Activated naive CD8-positive, alpha-beta T cell (primary cell): ENCODE measurements at regions not wholly inside any gene's neighbourhood (a gene's known extent, or its start where the extent isn't known, plus 50 kb on each side); places are given as distances from the start of the nearest gene placed in this dataset.
"Not testable (repeated sequence)": the region's sequence is repeated elsewhere in the genome, so short reads cannot be mapped to it uniquely, and the experiment has no call there.

Experiments used
- H3K27ac Mint-ChIP-seq: one replicate; pipeline ENCODE4 v1.8.0; 2021; ENCODE audit warnings: mixed read lengths
- H3K27me3 Mint-ChIP-seq: one replicate; pipeline ENCODE4 v1.8.0; 2021; ENCODE audit warnings: mixed read lengths
- H3K36me3 Mint-ChIP-seq: one replicate; pipeline ENCODE4 v1.8.0; 2021; ENCODE audit warnings: mixed read lengths
- H3K4me1 Mint-ChIP-seq: one replicate; pipeline ENCODE4 v1.8.0; 2021; ENCODE audit warnings: low read depth, mixed read lengths
- H3K4me3 Mint-ChIP-seq: one replicate; pipeline ENCODE4 v1.8.0; 2021; ENCODE audit warnings: mild to moderate bottlenecking, mixed read lengths
- H3K9me3 Mint-ChIP-seq: one replicate; pipeline ENCODE4 v1.8.0; 2021; ENCODE audit warnings: low read depth, mixed read lengths

DNA sequence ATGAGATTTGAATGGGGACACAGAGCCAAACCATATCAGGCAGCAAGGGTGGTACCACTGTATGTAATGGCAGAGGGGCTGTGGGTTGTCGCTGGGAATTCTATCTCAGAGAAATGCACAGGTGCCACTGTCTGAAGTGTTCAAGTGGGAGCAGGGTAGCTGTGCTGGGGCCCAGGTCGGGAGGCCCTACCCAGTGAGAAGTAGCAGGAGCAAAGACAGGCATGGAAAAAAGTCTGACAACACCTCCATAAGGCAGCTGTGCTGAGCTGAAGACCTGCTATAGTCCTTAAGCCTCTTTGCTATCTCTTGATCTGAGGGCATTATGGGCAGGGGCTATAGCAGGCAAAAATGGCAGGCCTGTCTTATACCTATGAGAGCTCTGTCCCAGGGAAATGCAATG, 638.3 kb upstream of the TPTE start:
- not testable (repeated sequence) for H3K4me3 Mint-ChIP-seq, H3K27ac Mint-ChIP-seq
- peaks cover 13% of the 10 kb centered on the region for H3K9me3 Mint-ChIP-seq

DNA sequence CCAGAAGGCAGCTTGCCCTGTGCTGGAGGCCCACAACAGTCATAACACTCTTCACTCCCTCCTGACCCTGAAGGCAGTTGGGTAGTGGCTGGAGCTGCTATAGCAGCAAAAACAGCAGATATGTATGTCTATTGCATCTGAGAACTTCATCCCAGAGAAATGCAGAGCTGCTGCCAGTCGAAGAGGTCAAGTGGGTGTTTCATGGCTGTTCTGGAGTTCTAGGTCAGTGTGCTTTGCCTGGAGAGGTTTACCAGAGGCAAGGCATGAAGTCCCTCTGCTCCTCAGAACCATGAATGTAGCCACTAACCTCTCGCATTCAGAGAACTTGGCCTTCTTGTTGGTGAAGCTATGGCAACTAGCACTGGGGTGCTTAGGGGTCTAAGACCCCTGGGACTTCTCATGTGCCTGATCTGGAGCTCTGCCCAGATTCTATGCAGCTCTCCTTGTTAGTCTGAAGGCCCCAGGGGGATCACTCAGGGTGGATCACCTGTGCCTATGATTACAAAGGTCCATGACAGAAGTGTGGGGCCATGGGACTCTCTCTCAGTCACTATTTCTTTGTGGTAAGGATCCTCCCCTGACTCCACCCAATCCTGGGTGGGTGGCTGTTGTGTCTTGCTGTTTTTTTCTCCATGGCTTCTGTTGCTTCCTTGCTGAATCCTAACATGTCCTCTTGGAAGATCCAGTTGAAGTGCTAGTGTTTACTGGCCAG, 637.7 kb upstream of the TPTE start:
- not testable (repeated sequence) for H3K27ac Mint-ChIP-seq, H3K9me3 Mint-ChIP-seq, H3K36me3 Mint-ChIP-seq, H3K4me3 Mint-ChIP-seq, H3K27me3 Mint-ChIP-seq, H3K4me1 Mint-ChIP-seq

More for the DNA sequence above, 638.3 kb upstream of the TPTE start:
- H3K4me1 Mint-ChIP-seq, H3K36me3 Mint-ChIP-seq, H3K27me3 Mint-ChIP-seq: not testable (repeated sequence)

DNA sequence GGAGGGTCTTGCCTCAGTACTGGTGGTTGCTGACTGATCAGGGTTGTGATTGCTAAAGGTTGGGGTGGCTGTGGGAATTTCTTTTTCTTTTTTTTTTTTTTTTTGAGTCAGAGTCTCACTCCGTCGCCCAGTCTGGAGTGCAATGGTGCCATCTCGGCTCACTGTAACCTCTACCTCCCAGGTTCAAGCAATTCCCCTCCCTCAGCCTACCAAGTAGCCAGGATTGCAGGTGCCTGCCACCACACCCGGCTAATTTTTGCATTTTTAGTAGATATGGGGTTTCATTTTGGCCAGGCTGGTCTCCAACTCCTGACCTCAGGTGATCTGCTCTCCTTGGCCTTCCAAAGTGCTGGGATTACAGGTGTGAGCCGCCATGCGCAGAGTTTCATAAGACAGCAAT, 632.9 kb upstream of the TPTE start:
- not testable (repeated sequence) for H3K27ac Mint-ChIP-seq, H3K36me3 Mint-ChIP-seq, H3K4me1 Mint-ChIP-seq, H3K4me3 Mint-ChIP-seq, H3K27me3 Mint-ChIP-seq
- H3K9me3 Mint-ChIP-seq, result peaks cover 23% of the 10 kb centered on the region

DNA sequence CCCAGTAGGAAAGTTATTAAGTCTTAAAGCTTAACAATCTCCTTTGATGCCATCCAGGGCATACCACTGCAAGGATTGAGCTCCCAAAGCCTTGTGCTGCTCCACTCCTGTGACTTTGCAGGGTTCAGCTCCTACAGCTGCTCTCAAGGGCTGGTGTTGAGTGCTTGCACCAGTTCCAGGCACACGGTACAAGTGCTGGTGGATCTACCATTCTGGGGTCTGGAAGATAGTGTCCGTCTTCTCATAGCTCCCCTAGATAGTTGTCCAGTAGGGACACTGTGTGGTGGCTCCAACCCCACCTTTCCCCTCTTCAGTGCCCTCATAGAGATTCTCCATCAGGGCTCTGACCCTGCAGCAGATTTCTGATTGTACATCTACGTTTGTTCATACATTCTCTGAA, 617.8 kb upstream of the TPTE start:
- peaks cover 16% of the 10 kb centered on the region for H3K9me3 Mint-ChIP-seq
- not testable (repeated sequence) for H3K4me3 Mint-ChIP-seq, H3K4me1 Mint-ChIP-seq, H3K36me3 Mint-ChIP-seq, H3K27ac Mint-ChIP-seq, H3K27me3 Mint-ChIP-seq

DNA sequence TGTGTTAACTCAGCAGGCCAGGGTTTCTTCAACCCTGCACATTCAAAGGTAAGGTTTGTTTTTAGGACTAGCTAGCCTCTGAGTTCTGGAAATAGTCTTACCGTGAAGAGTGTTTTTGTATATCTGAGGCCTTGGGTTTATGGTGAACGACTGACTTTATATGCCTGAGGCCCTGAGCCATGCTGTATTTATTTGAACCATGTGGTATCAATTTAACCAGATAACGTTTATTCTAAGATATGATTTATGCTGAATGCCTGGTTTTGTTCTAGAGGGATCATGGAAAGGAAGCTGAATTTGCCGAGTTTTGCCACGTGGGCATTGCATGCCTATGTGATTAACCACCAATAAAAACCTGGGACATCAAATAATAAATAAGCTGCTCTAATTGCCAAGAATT, 607.2 kb upstream of the TPTE start:
- not testable (repeated sequence) for H3K27ac Mint-ChIP-seq

DNA sequence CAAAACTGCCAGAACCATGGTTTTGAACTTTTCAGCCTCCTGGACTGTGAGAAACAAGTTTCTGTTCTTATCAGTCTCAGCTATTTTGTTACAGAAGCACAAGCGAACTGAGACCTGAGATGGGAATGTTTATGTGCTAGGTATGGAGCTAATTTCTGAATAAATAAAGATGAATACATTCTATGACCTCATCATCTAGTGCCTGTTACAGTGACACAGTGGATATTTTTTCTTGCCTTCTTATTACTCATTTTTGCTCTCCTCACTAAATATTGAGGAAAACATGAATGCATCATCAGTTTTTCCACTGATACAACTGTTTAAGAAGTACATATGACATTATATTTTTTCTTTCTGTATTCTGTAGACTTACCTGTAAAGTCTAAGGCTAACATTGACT, 601.9 kb upstream of the TPTE start:
- not testable (repeated sequence) for H3K4me1 Mint-ChIP-seq, H3K4me3 Mint-ChIP-seq, H3K27me3 Mint-ChIP-seq, H3K27ac Mint-ChIP-seq, H3K36me3 Mint-ChIP-seq
- H3K9me3 Mint-ChIP-seq, result peaks cover 17% of the 10 kb centered on the region

More for the DNA sequence above, 607.2 kb upstream of the TPTE start:
- not testable (repeated sequence) for H3K4me3 Mint-ChIP-seq, H3K27me3 Mint-ChIP-seq, H3K36me3 Mint-ChIP-seq, H3K4me1 Mint-ChIP-seq
- peaks cover 18% of the 10 kb centered on the region for H3K9me3 Mint-ChIP-seq

DNA sequence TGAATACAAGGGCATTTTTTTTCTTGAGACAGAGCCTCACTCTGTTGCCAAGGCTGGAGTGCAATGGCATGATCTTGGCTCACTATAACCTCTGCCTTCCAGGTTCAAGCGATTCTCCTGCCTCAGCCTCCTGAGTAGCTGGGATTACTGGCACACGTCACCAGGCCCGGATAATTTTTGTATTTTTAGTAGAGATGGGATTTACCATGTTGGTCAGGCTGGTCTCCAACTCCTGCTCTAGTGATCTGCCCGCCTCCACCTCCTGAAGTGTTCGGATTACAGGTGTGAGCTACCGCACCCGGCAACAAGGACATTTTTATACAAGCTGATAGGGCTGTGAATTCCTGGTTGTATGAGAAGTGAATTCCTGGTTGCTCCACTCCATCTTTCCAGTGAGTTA, 577.7 kb upstream of the TPTE start:
- not testable (repeated sequence) for H3K4me3 Mint-ChIP-seq, H3K36me3 Mint-ChIP-seq, H3K4me1 Mint-ChIP-seq, H3K27me3 Mint-ChIP-seq, H3K27ac Mint-ChIP-seq
- H3K9me3 Mint-ChIP-seq, result peaks cover 42% of the 10 kb centered on the region

DNA sequence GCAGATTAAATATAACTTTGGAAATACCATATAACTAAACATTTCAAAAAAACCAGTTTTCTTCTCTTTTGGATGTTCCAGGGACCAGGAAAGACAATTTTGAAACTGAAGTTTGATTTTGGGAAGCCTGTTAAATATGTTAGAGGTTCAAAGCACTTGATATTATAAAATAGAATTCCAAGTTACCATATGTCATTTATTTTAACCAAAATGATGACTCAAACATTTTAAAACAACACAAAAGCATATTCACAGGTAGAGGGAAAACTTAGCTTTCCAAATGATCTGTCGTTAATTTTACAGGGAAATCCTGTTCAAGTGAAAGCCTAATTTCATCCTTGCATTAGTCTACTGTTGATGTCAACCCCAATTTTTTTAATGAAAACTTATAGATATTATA, 575.3 kb upstream of the TPTE start:
- not testable (repeated sequence) for H3K4me3 Mint-ChIP-seq, H3K36me3 Mint-ChIP-seq, H3K27ac Mint-ChIP-seq, H3K27me3 Mint-ChIP-seq, H3K4me1 Mint-ChIP-seq
- peaks cover 43% of the 10 kb centered on the region for H3K9me3 Mint-ChIP-seq

DNA sequence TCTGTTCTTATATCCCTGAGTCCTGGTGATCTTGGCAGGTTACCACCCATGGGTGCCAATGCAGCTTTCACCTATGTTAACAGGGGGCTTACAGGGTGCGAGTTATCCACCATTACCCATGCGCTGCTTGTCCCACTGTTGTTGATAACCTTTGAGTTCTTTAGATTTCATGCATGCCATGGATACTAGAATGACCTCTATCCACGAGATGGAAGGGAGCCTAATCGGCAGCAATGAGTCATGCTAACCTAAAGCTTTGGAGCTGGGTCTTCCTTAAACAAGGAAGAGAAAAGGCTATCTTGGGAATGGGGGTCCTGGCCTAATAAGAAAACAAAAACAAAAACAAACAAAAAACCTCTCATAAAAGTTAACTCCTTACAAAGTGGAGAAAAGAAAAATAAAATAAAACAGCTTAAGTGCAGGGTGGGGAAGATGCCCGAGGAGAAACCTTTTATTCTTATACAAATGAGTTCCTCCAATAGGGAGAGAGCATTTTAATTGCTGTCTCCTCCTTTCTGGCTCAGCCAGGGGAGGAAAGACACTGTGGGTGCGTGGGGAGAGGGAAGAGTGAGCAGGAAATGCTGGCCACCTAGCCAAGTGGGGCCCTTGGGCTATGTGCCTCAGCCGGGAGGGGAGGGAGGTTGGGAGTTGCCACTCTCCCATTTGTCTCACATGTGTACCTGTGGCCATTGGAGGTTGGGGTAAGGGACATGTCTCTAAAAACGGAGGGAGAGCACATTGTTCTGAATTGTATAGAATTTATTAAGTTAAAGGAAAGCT, 571.7 kb upstream of the TPTE start:
- H3K4me1 Mint-ChIP-seq, H3K27ac Mint-ChIP-seq, H3K36me3 Mint-ChIP-seq, H3K4me3 Mint-ChIP-seq, H3K27me3 Mint-ChIP-seq: not testable (repeated sequence)
- peaks cover 18% of the 10 kb centered on the region for H3K9me3 Mint-ChIP-seq

DNA sequence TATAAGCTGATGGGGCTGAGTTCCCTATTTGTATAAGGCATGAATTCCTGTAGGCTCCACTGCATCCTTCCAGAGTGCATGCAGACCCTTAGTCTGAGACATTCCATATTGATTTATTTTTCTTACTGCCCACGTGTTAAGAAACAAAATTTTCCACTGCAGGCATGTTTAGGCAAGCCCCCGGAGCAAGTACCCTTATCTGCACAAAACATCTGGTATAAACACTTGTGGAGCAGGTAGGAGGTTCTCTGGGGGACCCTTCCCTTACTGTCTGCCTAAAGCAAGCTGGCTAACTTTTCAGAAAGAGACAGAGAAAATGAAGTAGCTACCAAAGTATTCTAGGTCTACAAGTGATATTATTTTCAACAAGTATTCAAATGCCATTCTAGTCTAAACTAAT, 571.0 kb upstream of the TPTE start:
- H3K4me3 Mint-ChIP-seq, H3K27ac Mint-ChIP-seq, H3K27me3 Mint-ChIP-seq, H3K36me3 Mint-ChIP-seq, H3K4me1 Mint-ChIP-seq: not testable (repeated sequence)
- peaks cover 12% of the 10 kb centered on the region for H3K9me3 Mint-ChIP-seq

DNA sequence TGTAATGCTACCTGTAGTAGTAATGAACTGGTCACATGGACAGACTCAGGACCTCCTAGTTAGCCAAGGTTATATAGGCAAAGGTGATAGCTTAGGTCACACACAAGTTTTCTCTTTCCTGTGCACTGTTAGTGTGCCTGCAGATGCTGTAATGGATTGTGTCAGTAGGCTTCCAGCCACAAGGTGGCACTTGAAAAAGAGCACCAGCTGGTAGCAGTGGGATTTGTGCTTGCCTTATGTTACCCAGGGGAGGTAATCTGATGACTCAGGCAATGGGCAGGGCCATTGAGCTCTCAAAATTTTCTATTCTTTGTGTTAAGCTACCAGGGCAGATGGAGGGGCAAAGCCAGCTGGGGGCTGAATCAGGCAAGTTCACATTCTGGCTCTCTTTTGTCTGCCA, 562.6 kb upstream of the TPTE start:
- H3K9me3 Mint-ChIP-seq, H3K36me3 Mint-ChIP-seq, H3K4me1 Mint-ChIP-seq, H3K4me3 Mint-ChIP-seq, H3K27me3 Mint-ChIP-seq, H3K27ac Mint-ChIP-seq: not testable (repeated sequence)

DNA sequence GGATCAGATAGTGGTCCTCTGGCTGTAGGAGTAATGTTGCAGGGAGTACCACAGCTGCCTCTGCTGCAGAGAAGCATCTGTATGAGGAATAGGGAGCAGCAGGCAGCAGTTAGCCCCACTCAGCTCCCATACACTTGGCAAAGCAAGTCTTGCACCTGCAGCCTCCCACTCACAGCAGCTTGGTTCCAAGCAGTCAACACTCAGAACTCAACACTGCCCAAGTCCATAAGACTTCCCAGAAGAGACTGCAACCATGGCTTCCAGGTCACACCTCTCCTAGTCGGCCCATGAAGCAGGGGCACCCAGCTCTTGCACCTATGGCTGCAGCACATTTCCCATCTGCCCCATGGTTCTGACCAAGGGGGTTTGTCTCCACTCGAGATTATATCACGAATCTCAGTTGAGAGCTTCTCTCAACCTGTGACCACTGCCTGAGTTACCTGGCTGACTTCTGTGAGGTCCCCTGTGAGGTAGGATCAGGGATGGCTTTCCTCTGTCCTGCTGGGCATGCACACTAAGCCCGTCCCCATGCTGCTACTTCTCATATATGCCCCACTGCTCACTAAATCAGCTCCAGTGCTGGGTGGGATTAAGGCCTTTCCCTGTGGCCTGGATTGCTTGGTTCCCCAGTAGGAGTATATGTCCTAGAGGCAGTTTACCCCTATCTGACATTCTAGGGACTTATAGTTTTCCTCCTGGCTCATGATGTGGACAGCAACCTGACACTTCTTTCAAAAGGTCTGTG, 562.0 kb upstream of the TPTE start:
- not testable (repeated sequence) for H3K27ac Mint-ChIP-seq, H3K27me3 Mint-ChIP-seq, H3K4me1 Mint-ChIP-seq, H3K4me3 Mint-ChIP-seq, H3K9me3 Mint-ChIP-seq, H3K36me3 Mint-ChIP-seq

DNA sequence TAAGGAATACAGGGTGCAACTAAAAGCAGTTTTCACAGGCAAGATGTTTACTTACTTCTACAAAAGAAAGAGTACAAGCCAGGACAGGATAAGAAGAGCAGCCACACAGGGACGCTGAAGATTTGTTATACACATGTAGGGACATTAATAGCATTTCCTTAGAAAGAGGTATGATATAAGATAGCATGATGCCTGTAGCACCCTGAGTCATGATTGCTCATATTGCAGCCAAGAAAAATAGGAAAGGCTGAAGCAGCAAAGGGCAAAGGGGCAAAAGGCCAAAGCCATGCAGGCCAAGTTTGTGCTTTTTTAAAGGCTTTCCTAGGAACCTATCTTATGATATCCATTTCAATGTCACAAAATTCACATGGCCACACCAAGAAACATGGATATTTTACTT, 552.0 kb upstream of the TPTE start:
- not testable (repeated sequence) for H3K27me3 Mint-ChIP-seq, H3K4me1 Mint-ChIP-seq, H3K4me3 Mint-ChIP-seq, H3K27ac Mint-ChIP-seq, H3K36me3 Mint-ChIP-seq
- H3K9me3 Mint-ChIP-seq, result peaks cover 38% of the 10 kb centered on the region

DNA sequence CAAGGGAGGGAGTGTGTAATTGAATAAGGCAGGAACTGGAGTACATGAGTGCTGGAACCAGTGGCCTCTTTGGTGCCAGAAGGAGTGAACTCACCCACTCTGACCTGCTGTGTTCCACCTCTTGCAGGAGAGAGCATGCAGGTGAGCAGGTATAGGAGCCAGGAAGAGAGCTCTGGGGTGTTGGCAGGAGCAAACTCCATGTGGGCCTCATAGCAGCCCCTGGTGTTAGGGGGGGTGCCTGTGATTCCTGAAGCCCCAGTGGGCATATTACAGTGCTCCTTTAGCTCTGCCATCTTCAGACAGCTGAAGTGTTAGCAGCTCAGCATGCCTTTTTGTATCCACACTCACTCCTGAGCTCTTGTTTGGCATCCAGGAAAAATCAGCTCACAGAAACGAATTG, 549.4 kb upstream of the TPTE start:
- not testable (repeated sequence) for H3K4me3 Mint-ChIP-seq, H3K4me1 Mint-ChIP-seq, H3K27me3 Mint-ChIP-seq, H3K36me3 Mint-ChIP-seq, H3K27ac Mint-ChIP-seq
- peaks cover 35% of the 10 kb centered on the region for H3K9me3 Mint-ChIP-seq

DNA sequence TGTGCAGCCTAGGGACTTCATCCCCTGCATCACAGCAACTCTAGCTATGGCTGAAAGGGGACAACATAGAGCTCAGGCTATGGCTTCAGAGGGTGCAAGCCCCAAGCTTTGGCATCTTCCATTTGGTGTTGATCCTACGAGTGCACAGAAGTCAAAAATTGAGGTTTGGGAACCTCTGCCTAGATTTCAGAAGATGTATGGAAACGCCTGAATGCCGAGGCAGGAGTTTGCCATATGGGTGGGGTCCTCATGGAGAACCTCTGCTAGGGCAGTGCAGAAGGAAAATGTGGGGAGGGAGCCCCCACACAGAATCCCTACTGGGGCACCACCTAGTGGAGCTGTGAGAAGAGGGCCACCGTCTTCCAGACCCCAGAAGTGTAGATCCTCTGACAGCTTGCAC, 543.0 kb upstream of the TPTE start:
- H3K9me3 Mint-ChIP-seq, result peaks cover 28% of the 10 kb centered on the region
- H3K4me3 Mint-ChIP-seq, H3K27me3 Mint-ChIP-seq, H3K27ac Mint-ChIP-seq, H3K4me1 Mint-ChIP-seq, H3K36me3 Mint-ChIP-seq: not testable (repeated sequence)

DNA sequence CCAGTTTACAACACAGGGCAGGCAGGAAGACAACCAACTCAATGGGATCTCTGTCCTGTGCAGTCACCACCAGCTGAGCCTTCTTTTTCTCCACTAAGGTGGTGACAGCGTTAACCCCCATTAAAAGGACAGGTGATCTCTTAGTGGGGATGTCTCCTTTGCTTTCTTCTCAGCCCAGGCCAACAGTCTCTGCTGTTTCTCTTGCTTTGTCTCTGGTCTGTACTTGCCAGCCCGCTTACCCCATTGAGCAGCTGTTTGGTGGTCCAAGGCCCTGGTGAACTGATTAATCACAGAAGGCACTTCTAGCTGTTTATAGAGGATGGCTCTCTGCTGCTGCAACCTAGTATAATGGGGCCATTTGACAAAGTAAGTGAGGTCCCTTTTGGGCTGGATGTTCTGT, 523.9 kb upstream of the TPTE start:
- not testable (repeated sequence) for H3K27ac Mint-ChIP-seq, H3K27me3 Mint-ChIP-seq, H3K4me3 Mint-ChIP-seq, H3K4me1 Mint-ChIP-seq, H3K36me3 Mint-ChIP-seq
- H3K9me3 Mint-ChIP-seq, result peaks cover 14% of the 10 kb centered on the region
